ENCODE measurements at regions not wholly inside any gene's neighbourhood (a gene's known extent, or its start where the extent isn't known, plus 50 kb on each side); places are given as distances from the start of the nearest gene placed in this dataset.

GRCh38 chr1:244971552-244972216 lies 107.3 kb upstream of the HNRNPU start (continued):
- TF ChIP-seq HOXA7 (CRISPR knock-in tag; IDR thresholded peaks at IDR 0.05; ENCODE audit: borderline replicate concordance), result no peak
- TF ChIP-seq YY2 (tag by site-specific recombination; IDR thresholded peaks at IDR 0.05), result no peak
- TF ChIP-seq SP3 (tag by site-specific recombination; IDR thresholded peaks at IDR 0.05), result no peak
- no peak for TF ChIP-seq OVOL3 (tag by site-specific recombination; IDR thresholded peaks at IDR 0.05)
- no peak for TF ChIP-seq ZNF350 (tag by site-specific recombination; IDR thresholded peaks at IDR 0.05)
- 0 out of 2 replicates have a peak, but pooled peaks have one; percentile 12 for TF ChIP-seq ZNF626 (tag by site-specific recombination; IDR thresholded peaks at IDR 0.05)
- no peak for TF ChIP-seq ZSCAN18 (tag by site-specific recombination; IDR thresholded peaks at IDR 0.05)
- TF ChIP-seq SALL2 (tag by site-specific recombination; IDR thresholded peaks at IDR 0.05; ENCODE audit: borderline replicate concordance), result no peak
- no peak for TF ChIP-seq ZNF658 (tag by site-specific recombination; IDR thresholded peaks at IDR 0.05)
- TF ChIP-seq MZF1 (tag by site-specific recombination; IDR thresholded peaks at IDR 0.05; ENCODE audit: borderline replicate concordance), result no peak
- TF ChIP-seq ZXDB (tag by site-specific recombination; IDR thresholded peaks at IDR 0.05), result no peak
- TF ChIP-seq ZNF776 (tag by site-specific recombination; IDR thresholded peaks at IDR 0.05; ENCODE audit: borderline replicate concordance), result no peak
- TF ChIP-seq ZNF112 (tag by site-specific recombination; IDR thresholded peaks at IDR 0.05), result no peak
- no peak for TF ChIP-seq ZNF610 (tag by site-specific recombination; IDR thresholded peaks at IDR 0.05; ENCODE audit: borderline replicate concordance)
- no peak for TF ChIP-seq ZNF629 (tag by site-specific recombination; IDR thresholded peaks at IDR 0.05)
- TF ChIP-seq, protein P1, sequence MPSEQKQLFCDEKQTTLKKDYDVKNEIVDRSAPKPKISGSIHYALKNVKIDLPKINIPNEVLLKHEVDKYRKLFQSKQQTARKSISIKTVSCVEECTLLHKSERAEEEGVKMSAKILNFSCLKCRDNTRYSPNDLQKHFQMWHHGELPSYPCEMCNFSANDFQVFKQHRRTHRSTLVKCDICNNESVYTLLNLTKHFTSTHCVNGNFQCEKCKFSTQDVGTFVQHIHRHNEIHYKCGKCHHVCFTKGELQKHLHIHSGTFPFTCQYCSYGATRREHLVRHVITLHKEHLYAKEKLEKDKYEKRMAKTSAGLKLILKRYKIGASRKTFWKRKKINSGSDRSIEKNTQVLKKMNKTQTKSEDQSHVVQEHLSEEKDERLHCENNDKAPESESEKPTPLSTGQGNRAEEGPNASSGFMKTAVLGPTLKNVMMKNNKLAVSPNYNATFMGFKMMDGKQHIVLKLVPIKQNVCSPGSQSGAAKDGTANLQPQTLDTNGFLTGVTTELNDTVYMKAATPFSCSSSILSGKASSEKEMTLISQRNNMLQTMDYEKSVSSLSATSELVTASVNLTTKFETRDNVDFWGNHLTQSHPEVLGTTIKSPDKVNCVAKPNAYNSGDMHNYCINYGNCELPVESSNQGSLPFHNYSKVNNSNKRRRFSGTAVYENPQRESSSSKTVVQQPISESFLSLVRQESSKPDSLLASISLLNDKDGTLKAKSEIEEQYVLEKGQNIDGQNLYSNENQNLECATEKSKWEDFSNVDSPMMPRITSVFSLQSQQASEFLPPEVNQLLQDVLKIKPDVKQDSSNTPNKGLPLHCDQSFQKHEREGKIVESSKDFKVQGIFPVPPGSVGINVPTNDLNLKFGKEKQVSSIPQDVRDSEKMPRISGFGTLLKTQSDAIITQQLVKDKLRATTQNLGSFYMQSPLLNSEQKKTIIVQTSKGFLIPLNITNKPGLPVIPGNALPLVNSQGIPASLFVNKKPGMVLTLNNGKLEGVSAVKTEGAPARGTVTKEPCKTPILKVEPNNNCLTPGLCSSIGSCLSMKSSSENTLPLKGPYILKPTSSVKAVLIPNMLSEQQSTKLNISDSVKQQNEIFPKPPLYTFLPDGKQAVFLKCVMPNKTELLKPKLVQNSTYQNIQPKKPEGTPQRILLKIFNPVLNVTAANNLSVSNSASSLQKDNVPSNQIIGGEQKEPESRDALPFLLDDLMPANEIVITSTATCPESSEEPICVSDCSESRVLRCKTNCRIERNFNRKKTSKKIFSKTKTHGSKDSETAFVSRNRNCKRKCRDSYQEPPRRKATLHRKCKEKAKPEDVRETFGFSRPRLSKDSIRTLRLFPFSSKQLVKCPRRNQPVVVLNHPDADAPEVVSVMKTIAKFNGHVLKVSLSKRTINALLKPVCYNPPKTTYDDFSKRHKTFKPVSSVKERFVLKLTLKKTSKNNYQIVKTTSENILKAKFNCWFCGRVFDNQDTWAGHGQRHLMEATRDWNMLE (tag by site-specific recombination; conservative IDR thresholded peaks at IDR 0.05; ENCODE audit: low read depth), result no peak
- no peak for TF ChIP-seq ZNF707 (tag by site-specific recombination; IDR thresholded peaks at IDR 0.05)
- TF ChIP-seq IKZF3 (tag by site-specific recombination; IDR thresholded peaks at IDR 0.05), result 0 out of 2 replicates have a peak, but pooled peaks have one; percentile 39
- TF ChIP-seq ZNF114 (tag by site-specific recombination; IDR thresholded peaks at IDR 0.05), result no peak
- no peak for TF ChIP-seq ZNF341 (tag by site-specific recombination; IDR thresholded peaks at IDR 0.05; ENCODE audit: low read depth)
- TF ChIP-seq ZNF596 (tag by site-specific recombination; IDR thresholded peaks at IDR 0.05), result 0 out of 2 replicates have a peak, but pooled peaks have one; percentile 0
- TF ChIP-seq ZNF366 (tag by site-specific recombination; conservative IDR thresholded peaks at IDR 0.05), result peak; percentile 76
- no peak for TF ChIP-seq ZNF600 (tag by site-specific recombination; IDR thresholded peaks at IDR 0.05)
- TF ChIP-seq ZNF621 (tag by site-specific recombination; IDR thresholded peaks at IDR 0.05), result no peak
- no peak for TF ChIP-seq GLIS2 (tag by site-specific recombination; IDR thresholded peaks at IDR 0.05)
- no peak for TF ChIP-seq ZBTB21 (tag by site-specific recombination; IDR thresholded peaks at IDR 0.05)
- no peak for TF ChIP-seq ZNF202 (tag by site-specific recombination; IDR thresholded peaks at IDR 0.05; ENCODE audit: borderline replicate concordance)
- TF ChIP-seq ZNF558 (tag by site-specific recombination; IDR thresholded peaks at IDR 0.05), result 0 out of 2 replicates have a peak, but pooled peaks have one; percentile 7
- no peak for TF ChIP-seq ZNF777 (tag by site-specific recombination; IDR thresholded peaks at IDR 0.05; ENCODE audit: borderline replicate concordance)
- no peak for TF ChIP-seq ZNF138 (tag by site-specific recombination; IDR thresholded peaks at IDR 0.05; ENCODE audit: borderline replicate concordance)
- no peak for TF ChIP-seq BCL11B (tag by site-specific recombination; IDR thresholded peaks at IDR 0.05; ENCODE audit: low read depth)
- TF ChIP-seq ZBTB1 (tag by site-specific recombination; IDR thresholded peaks at IDR 0.05), result no peak
- no peak for TF ChIP-seq ZBTB8A (tag by site-specific recombination; IDR thresholded peaks at IDR 0.05)
- 0 out of 2 replicates have a peak, but pooled peaks have one; percentile 25 for TF ChIP-seq WT1 (tag by site-specific recombination; IDR thresholded peaks at IDR 0.05)

Measured in HEK293 (cell line).